Cardiac muscle cell (in vitro differentiated cells and primary cell): ENCODE measurements at regions not wholly inside any gene's neighbourhood (a gene's known extent, or its start where the extent isn't known, plus 50 kb on each side); places are given as distances from the start of the nearest gene placed in this dataset.

Source experiments
- DNase-seq, 2 donors: peaks; one replicate each; pipeline versions ENCODE4 v3.0.0 to v3.0.0-alpha.2; 2010 to 2017; ENCODE audit warnings: low read depth in 1 of 2, low spot score in 1 of 2
- H3K27ac ChIP-seq: fragments of 200-600 bp; sonication (generic); 2 replicates; pipeline ENCODE4 v1.5.1; 2016
- H3K27me3 ChIP-seq: fragments of 200-600 bp; sonication (generic); 2 replicates; pipeline ENCODE4 v1.6.0; 2016; ENCODE audit warnings: control low read depth
- H3K36me3 ChIP-seq: fragments of 200-600 bp; sonication (generic); 2 replicates; pipeline ENCODE4 v1.5.1; 2016; ENCODE audit warnings: control low read depth
- H3K4me1 ChIP-seq: fragments of 200-600 bp; sonication (generic); 2 replicates; pipeline ENCODE4 v1.8.1; 2017; ENCODE audit warnings: low read depth, mild to moderate bottlenecking, mixed run types
- H3K4me3 ChIP-seq: fragments of 200-600 bp; sonication (generic); 2 replicates; pipeline ENCODE4 v1.5.1; 2016; ENCODE audit warnings: mild to moderate bottlenecking
- H3K9me3 ChIP-seq: fragments of 200-600 bp; sonication (generic); 2 replicates; pipeline ENCODE4 v1.5.1; 2017; ENCODE audit warnings: low read depth, mild to moderate bottlenecking, control low read depth
- CTCF ChIP-seq: IDR thresholded peaks from 2 replicates; pipeline ENCODE4 v1.5.1; 2012; ENCODE audit warnings: low read depth, mild to moderate bottlenecking, low read length

DNA sequence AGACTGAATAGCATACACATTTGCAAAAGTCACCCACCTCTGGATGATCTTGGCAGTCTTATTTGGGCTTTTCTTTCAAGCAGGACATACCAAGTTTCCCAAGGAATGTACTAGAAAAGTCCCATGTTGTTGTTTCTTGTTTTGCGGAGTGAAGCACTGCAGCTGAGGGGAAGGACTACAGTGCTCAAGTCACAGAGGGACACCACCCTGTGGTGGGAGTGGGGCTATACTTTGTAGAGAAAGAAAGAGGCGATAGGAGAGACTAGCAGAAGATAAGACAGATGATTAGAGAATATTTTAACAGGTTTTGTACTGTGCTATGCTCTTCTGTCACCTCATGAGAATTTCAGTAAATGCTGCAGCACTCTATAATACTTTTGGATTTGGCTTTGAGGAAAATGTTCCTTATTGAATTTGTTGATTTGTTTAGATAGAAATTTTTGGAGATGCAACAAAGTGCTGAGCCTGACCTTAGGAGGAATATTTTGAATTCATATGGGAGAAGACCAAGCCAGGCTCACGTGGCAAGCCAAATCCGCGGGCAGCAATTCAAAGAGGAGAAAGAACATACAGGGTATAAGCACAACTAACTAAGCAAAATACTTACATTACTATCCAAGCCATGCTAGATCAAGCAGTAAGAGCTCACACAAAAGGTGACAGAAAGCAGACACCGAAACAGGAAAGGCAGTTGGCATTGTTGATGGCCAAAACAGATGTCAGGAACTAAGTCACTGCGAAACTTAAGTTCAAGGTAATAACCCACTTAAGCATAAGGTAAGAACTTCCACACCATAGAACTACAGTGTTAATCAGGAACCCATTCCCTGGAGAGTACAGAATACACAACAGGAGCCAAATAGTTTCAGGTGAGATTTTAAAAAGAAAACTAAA lies 280.3 kb upstream of the INTU start:
- Histone ChIP-seq H3K4me1 (no peaks in the 10 kb centered on the region), H3K36me3 (no peaks in the 10 kb centered on the region), H3K4me3 (no peak overlapping the region), H3K9me3 (no peaks in the 10 kb centered on the region), H3K27me3 (no peaks in the 10 kb centered on the region), H3K27ac (no peak overlapping the region)
- TF ChIP-seq CTCF = no peak
- no peak for DNase-seq

DNA sequence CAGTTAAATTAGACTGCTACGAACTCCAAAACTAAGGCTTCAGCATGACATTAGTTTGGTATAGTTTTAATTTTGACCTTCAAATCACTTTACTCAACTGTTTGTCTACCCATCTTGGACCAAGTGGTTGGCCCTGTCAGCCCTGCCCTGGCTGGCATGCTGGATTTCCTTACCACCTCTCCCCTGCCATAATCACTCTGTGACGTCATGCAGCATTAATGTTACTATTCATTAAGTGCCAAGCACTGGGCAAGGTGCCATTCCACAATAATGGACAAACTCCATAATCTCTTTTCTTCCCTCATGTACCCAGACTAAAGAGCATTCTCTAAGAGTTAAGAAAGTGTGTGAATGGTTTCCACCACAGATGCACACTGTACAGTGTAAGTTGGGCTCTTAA lies 277.0 kb upstream of the INTU start:
- H3K27ac ChIP-seq = no peak overlapping the region
- TF ChIP-seq CTCF = no peak

GRCh38 chr4:127357765-127358164 lies 275.0 kb upstream of the INTU start:
- no peak for TF ChIP-seq CTCF

More for the DNA sequence above, 277.0 kb upstream of the INTU start:
- no peaks in the 10 kb centered on the region for H3K36me3 ChIP-seq
- no peaks in the 10 kb centered on the region for H3K27me3 ChIP-seq
- H3K9me3 ChIP-seq = no peaks in the 10 kb centered on the region
- no peak overlapping the region for H3K4me3 ChIP-seq
- DNase-seq = no peak
- no peaks in the 10 kb centered on the region for H3K4me1 ChIP-seq

GRCh38 chr4:127362686-127363085 lies 270.1 kb upstream of the INTU start:
- Histone ChIP-seq H3K36me3 (no peaks in the 10 kb centered on the region), H3K27ac (no peak overlapping the region), H3K4me3 (no peak overlapping the region), H3K9me3 (no peaks in the 10 kb centered on the region), H3K27me3 (no peaks in the 10 kb centered on the region), H3K4me1 (no peaks in the 10 kb centered on the region)
- no peak for TF ChIP-seq CTCF
- no peak for DNase-seq

More at GRCh38 chr4:127357765-127358164, 275.0 kb upstream of the INTU start:
- Histone ChIP-seq H3K27me3 (no peaks in the 10 kb centered on the region), H3K4me1 (no peaks in the 10 kb centered on the region), H3K9me3 (no peaks in the 10 kb centered on the region), H3K36me3 (no peaks in the 10 kb centered on the region), H3K4me3 (no peak overlapping the region), H3K27ac (no peak overlapping the region)
- no peak for DNase-seq

DNA sequence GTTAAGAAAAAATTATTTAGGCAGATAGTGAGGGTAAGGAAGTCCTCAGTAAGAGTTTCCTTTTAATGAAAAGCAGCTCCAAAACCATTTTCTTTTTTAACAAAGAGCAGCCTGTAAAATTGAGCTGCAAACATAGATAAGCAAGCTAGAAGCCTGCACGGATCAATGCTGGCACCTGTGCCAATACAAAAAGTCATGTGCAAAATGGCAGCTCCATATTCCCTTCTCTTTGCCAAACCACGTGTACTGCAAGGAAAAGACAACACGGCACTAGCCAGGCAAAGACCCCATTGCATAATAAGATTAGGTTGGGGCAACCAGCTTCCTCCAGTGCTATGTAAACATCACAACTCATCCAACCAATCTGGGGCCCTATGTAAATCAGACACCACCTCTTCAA lies 268.4 kb upstream of the INTU start:
- no peaks in the 10 kb centered on the region for H3K36me3 ChIP-seq
- H3K4me3 ChIP-seq = no peak overlapping the region
- H3K27me3 ChIP-seq = no peaks in the 10 kb centered on the region
- no peaks in the 10 kb centered on the region for H3K4me1 ChIP-seq
- no peak for DNase-seq
- no peak overlapping the region for H3K27ac ChIP-seq
- H3K9me3 ChIP-seq = no peaks in the 10 kb centered on the region
- TF ChIP-seq CTCF = no peak
